ENCODE measurements at regions not wholly inside any gene's neighbourhood (a gene's known extent, or its start where the extent isn't known, plus 50 kb on each side); places are given as distances from the start of the nearest gene placed in this dataset.
A peak's percentile ranks its signal among the peaks of the same experiment; 100 is the strongest.

- Histone ChIP-seq H3K36me3 (ENCODE audit: control insufficient read depth, insufficient read depth, low read length) (no peaks in the 10 kb centered on the region), H3K79me2 (ENCODE audit: control insufficient read depth, insufficient read depth, low read length) (no peaks in the 10 kb centered on the region), H3K27me3 (ENCODE audit: control insufficient read depth, insufficient read depth, low read length) (peaks cover 21% of the 10 kb centered on the region), H2AFZ (ENCODE audit: low read length) (no peak overlapping the region), H4K20me1 (ENCODE audit: control insufficient read depth, extremely low read depth, insufficient read depth, low read length) (no peaks in the 10 kb centered on the region), H3K9ac (ENCODE audit: insufficient read depth, low read length) (no peak overlapping the region), H3K4me3 (replicated peaks in 1 of 4; ENCODE audit: control extremely low read depth in 1 of 4, insufficient read depth in 1 of 4, low read depth in 3 of 4, low read length in 4 of 4) (no peak overlapping the region), H3K9me3 (ENCODE audit: control insufficient read depth, insufficient read depth, low read depth, low read length) (no peaks in the 10 kb centered on the region), H3K27ac (ENCODE audit: insufficient read depth, low read length) (no peak overlapping the region), H3K4me1 (ENCODE audit: control insufficient read depth, extremely low read depth, insufficient read depth, low read length) (no peaks in the 10 kb centered on the region), H3K4me2 (ENCODE audit: extremely low read depth, insufficient read depth, low read length) (no peak overlapping the region)
- peak in 1 of 2 donors; percentile 81 for DNase-seq (ENCODE audit: low read depth in 2 of 2)
- no peak for TF ChIP-seq CTCF (conservative IDR thresholded peaks at IDR 0.05 in 1 of 2, IDR thresholded peaks at IDR 0.05 in 1 of 2; ENCODE audit: low read depth in 1 of 2, low read length in 2 of 2)
- TF ChIP-seq EZH2 (IDR thresholded peaks at IDR 0.05; ENCODE audit: low read length, missing control alignments): no peak
Measured at GRCh38 chr15:68497206-68497910, 65.4 kb upstream of the ITGA11 start.

GRCh38 chr15:68498076-68498475, 66.1 kb upstream of the ITGA11 start:
- no peak overlapping the region for H2AFZ ChIP-seq (ENCODE audit: low read length)
- peaks cover 19% of the 10 kb centered on the region for H3K27me3 ChIP-seq (ENCODE audit: control insufficient read depth, insufficient read depth, low read length)
- H3K36me3 ChIP-seq (ENCODE audit: control insufficient read depth, insufficient read depth, low read length): no peaks in the 10 kb centered on the region
- no peak overlapping the region for H3K4me2 ChIP-seq (ENCODE audit: extremely low read depth, insufficient read depth, low read length)
- no peak for DNase-seq (ENCODE audit: low read depth in 2 of 2)
- no peak overlapping the region for H3K4me3 ChIP-seq (replicated peaks in 1 of 4; ENCODE audit: control extremely low read depth in 1 of 4, insufficient read depth in 1 of 4, low read depth in 3 of 4, low read length in 4 of 4)
- no peak overlapping the region for H3K27ac ChIP-seq (ENCODE audit: insufficient read depth, low read length)
- H3K4me1 ChIP-seq (ENCODE audit: control insufficient read depth, extremely low read depth, insufficient read depth, low read length): no peaks in the 10 kb centered on the region
- H3K79me2 ChIP-seq (ENCODE audit: control insufficient read depth, insufficient read depth, low read length): no peaks in the 10 kb centered on the region
- no peaks in the 10 kb centered on the region for H3K9me3 ChIP-seq (ENCODE audit: control insufficient read depth, insufficient read depth, low read depth, low read length)
- TF ChIP-seq EZH2 (IDR thresholded peaks at IDR 0.05; ENCODE audit: low read length, missing control alignments) (no peak), CTCF (conservative IDR thresholded peaks at IDR 0.05 in 1 of 2, IDR thresholded peaks at IDR 0.05 in 1 of 2; ENCODE audit: low read depth in 1 of 2, low read length in 2 of 2) (no peak)
- H3K9ac ChIP-seq (ENCODE audit: insufficient read depth, low read length): no peak overlapping the region
- H4K20me1 ChIP-seq (ENCODE audit: control insufficient read depth, extremely low read depth, insufficient read depth, low read length): no peaks in the 10 kb centered on the region

- H3K4me1 ChIP-seq (ENCODE audit: control insufficient read depth, extremely low read depth, insufficient read depth, low read length): no peaks in the 10 kb centered on the region
- H4K20me1 ChIP-seq (ENCODE audit: control insufficient read depth, extremely low read depth, insufficient read depth, low read length): no peaks in the 10 kb centered on the region
- H3K36me3 ChIP-seq (ENCODE audit: control insufficient read depth, insufficient read depth, low read length): no peaks in the 10 kb centered on the region
- H3K27ac ChIP-seq (ENCODE audit: insufficient read depth, low read length): no peak overlapping the region
- H2AFZ ChIP-seq (ENCODE audit: low read length): no peak overlapping the region
- H3K9me3 ChIP-seq (ENCODE audit: control insufficient read depth, insufficient read depth, low read depth, low read length): no peaks in the 10 kb centered on the region
- H3K4me2 ChIP-seq (ENCODE audit: extremely low read depth, insufficient read depth, low read length): no peak overlapping the region
- H3K9ac ChIP-seq (ENCODE audit: insufficient read depth, low read length): no peak overlapping the region
- TF ChIP-seq EZH2 (IDR thresholded peaks at IDR 0.05; ENCODE audit: low read length, missing control alignments): no peak
- TF ChIP-seq CTCF (conservative IDR thresholded peaks at IDR 0.05 in 1 of 2, IDR thresholded peaks at IDR 0.05 in 1 of 2; ENCODE audit: low read depth in 1 of 2, low read length in 2 of 2): no peak
- no peaks in the 10 kb centered on the region for H3K79me2 ChIP-seq (ENCODE audit: control insufficient read depth, insufficient read depth, low read length)
- DNase-seq (ENCODE audit: low read depth in 2 of 2): peak in 1 of 2 donors; percentile 37
- peaks cover 5% of the 10 kb centered on the region for H3K27me3 ChIP-seq (ENCODE audit: control insufficient read depth, insufficient read depth, low read length)
- H3K4me3 ChIP-seq (replicated peaks in 1 of 4; ENCODE audit: control extremely low read depth in 1 of 4, insufficient read depth in 1 of 4, low read depth in 3 of 4, low read length in 4 of 4): no peak overlapping the region
Measured at GRCh38 chr15:68499620-68500312, 67.8 kb upstream of the ITGA11 start.
